GM23248 (cell line): ENCODE measurements at regions not wholly inside any gene's neighbourhood (a gene's known extent, or its start where the extent isn't known, plus 50 kb on each side); places are given as distances from the start of the nearest gene placed in this dataset.

ENCODE experiments used
- DNase-seq: peaks from one replicate; pipeline ENCODE4 v3.0.0-alpha.2; 2015
- H2AFZ ChIP-seq: fragments of 200-600 bp; sonication (generic); 2 replicates; pipeline ENCODE4 v1.6.1; 2016; ENCODE audit warnings: antibody characterized with exemption
- H3F3A ChIP-seq: fragments of 200-600 bp; sonication (generic); 2 replicates; pipeline ENCODE4 v1.6.1; 2016; ENCODE audit warnings: mild to moderate bottlenecking, antibody characterized with exemption, mixed run types; ENCODE audit not compliant: insufficient read depth
- H3K27ac ChIP-seq: fragments of 200-600 bp; sonication (generic); 2 replicates; pipeline ENCODE4 v1.5.1; 2016; ENCODE audit warnings: mild to moderate bottlenecking
- H3K27me3 ChIP-seq: fragments of 200-600 bp; sonication (generic); replicated peaks from 2 replicates; pipeline ENCODE4 v1.6.1; 2016; ENCODE audit warnings: mild to moderate bottlenecking; ENCODE audit not compliant: insufficient read depth
- H3K36me3 ChIP-seq: fragments of 200-600 bp; sonication (generic); 2 replicates; pipeline ENCODE4 v1.6.1; 2016; ENCODE audit warnings: low read depth, mild to moderate bottlenecking
- H3K4me1 ChIP-seq: fragments of 200-600 bp; sonication (generic); 2 replicates; pipeline ENCODE4 v1.6.1; 2016; ENCODE audit warnings: mild to moderate bottlenecking; ENCODE audit not compliant: insufficient read depth
- H3K4me2 ChIP-seq: fragments of 200-600 bp; sonication (generic); one replicate; pipeline ENCODE4 v1.6.1; 2016; ENCODE audit warnings: mild to moderate bottlenecking; ENCODE audit not compliant: unreplicated experiment
- H3K4me3 ChIP-seq: fragments of 200-600 bp; sonication (generic); 2 replicates; pipeline ENCODE4 v1.5.1; 2016; ENCODE audit warnings: mild to moderate bottlenecking
- H3K79me2 ChIP-seq: fragments of 200-600 bp; sonication (generic); 2 replicates; pipeline ENCODE4 v1.6.1; 2016; ENCODE audit warnings: mild to moderate bottlenecking; ENCODE audit not compliant: insufficient read depth
- H3K9ac ChIP-seq: fragments of 200-600 bp; sonication (generic); 2 replicates; pipeline ENCODE4 v1.6.1; 2016; ENCODE audit warnings: mild to moderate bottlenecking
- H3K9me2 ChIP-seq: fragments of 200-600 bp; sonication (generic); 2 replicates; pipeline ENCODE4 v1.6.1; 2016; ENCODE audit warnings: mixed run types, mild to moderate bottlenecking, moderate library complexity; ENCODE audit not compliant: insufficient read depth
- H3K9me3 ChIP-seq: fragments of 200-600 bp; sonication (generic); one replicate; pipeline ENCODE4 v1.6.1; 2017; ENCODE audit warnings: low read depth
- H4K20me1 ChIP-seq: fragments of 200-600 bp; sonication (generic); 2 replicates; pipeline ENCODE4 v1.6.0; 2016; ENCODE audit not compliant: insufficient read depth
- EZH2 ChIP-seq: fragments of 200-600 bp; sonication (generic); IDR thresholded peaks from 2 replicates; pipeline ENCODE4 v1.6.1; 2018; ENCODE audit warnings: antibody characterized with exemption, mild to moderate bottlenecking; ENCODE audit not compliant: insufficient read depth, poor library complexity, severe bottlenecking
- EZH2phosphoT487 ChIP-seq: fragments of 200-600 bp; sonication (generic); IDR thresholded peaks from 2 replicates; pipeline ENCODE4 v1.6.1; 2018; ENCODE audit warnings: antibody characterized with exemption, moderate library complexity, mild to moderate bottlenecking, low read depth; ENCODE audit not compliant: insufficient read depth
- whole genome bisulfite sequencing, 2 experiments: methylation state at CpG; one replicate each; pipeline ENCODE4 v1.1.6; 2015 to 2017; ENCODE audit warnings: low lambda C conversion rate in 2 of 2, low coverage in 1 of 2; ENCODE audit errors: missing lambda C conversion rate in 2 of 2; 5-methylcytosine and 5-hydroxymethylcytosine counted together
- in situ Hi-C: fragments of 300-500 bp; cut with MboI; formaldehyde crosslinking; loops from 2 replicates; pipeline ENCODE4 v1.15.0; 2020

GRCh38 chr3:159657176-159657575, 331.5 kb upstream of the IL12A start:
- TF ChIP-seq EZH2 (no peak), EZH2phosphoT487 (no peak)
- 74 to 78% methylated on average over 3 of the region's 3 CpGs for WGBS, 2 experiments
- no peaks in the 10 kb centered on the region for H3K9me2 ChIP-seq
- H3K36me3 ChIP-seq, result no peaks in the 10 kb centered on the region
- in situ Hi-C loops, result no loop called here
- H4K20me1 ChIP-seq, result no peaks in the 10 kb centered on the region; the same call in 1 of the 2 replicates
- no peak overlapping the region for H3K9ac ChIP-seq
- no peak overlapping the region for H3K4me2 ChIP-seq
- no peak for DNase-seq
- no peak overlapping the region for H3K4me3 ChIP-seq
- H3K4me1 ChIP-seq, result no peaks in the 10 kb centered on the region
- no peaks in the 10 kb centered on the region for H3K79me2 ChIP-seq
- no peak overlapping the region for H2AFZ ChIP-seq
- H3K27me3 ChIP-seq, result no peaks in the 10 kb centered on the region; the same call in 1 of the 2 replicates
- no peaks in the 10 kb centered on the region for H3K9me3 ChIP-seq
- no peaks in the 10 kb centered on the region for H3F3A ChIP-seq
- no peak overlapping the region for H3K27ac ChIP-seq

- no peak for TF ChIP-seq EZH2phosphoT487
- no peak for TF ChIP-seq EZH2
- Histone ChIP-seq H3K79me2 (no peaks in the 10 kb centered on the region), H3K36me3 (no peaks in the 10 kb centered on the region), H2AFZ (no peak overlapping the region), H3K4me2 (no peak overlapping the region), H3K27me3 (no peaks in the 10 kb centered on the region; the same call in 1 of the 2 replicates), H3K4me3 (no peak overlapping the region), H4K20me1 (no peaks in the 10 kb centered on the region; the same call in 1 of the 2 replicates), H3K9me2 (no peaks in the 10 kb centered on the region), H3F3A (no peaks in the 10 kb centered on the region), H3K4me1 (no peaks in the 10 kb centered on the region), H3K9ac (no peak overlapping the region), H3K9me3 (no peaks in the 10 kb centered on the region), H3K27ac (no peak overlapping the region)
- in situ Hi-C loops, result no loop called here
- WGBS, 2 experiments, result 75 to 82% methylated on average over 6 of the region's 6 CpGs
- no peak for DNase-seq
These were observed 331.0 kb upstream of the IL12A start for GRCh38 chr3:159657629-159658028.

- H3K9ac ChIP-seq, result no peak overlapping the region
- H3K36me3 ChIP-seq, result no peaks in the 10 kb centered on the region
- H2AFZ ChIP-seq, result no peak overlapping the region
- no peaks in the 10 kb centered on the region for H3K4me1 ChIP-seq
- H3K4me2 ChIP-seq, result no peak overlapping the region
- 79 to 81% methylated on average over 3 of the region's 3 CpGs for WGBS, 2 experiments
- no peaks in the 10 kb centered on the region for H3K9me2 ChIP-seq
- TF ChIP-seq EZH2phosphoT487 (no peak), EZH2 (no peak)
- in situ Hi-C loops, result no loop called here
- no peaks in the 10 kb centered on the region; the same call in 1 of the 2 replicates for H4K20me1 ChIP-seq
- H3K9me3 ChIP-seq, result no peaks in the 10 kb centered on the region
- no peaks in the 10 kb centered on the region; the same call in 1 of the 2 replicates for H3K27me3 ChIP-seq
- no peaks in the 10 kb centered on the region for H3F3A ChIP-seq
- no peak overlapping the region for H3K4me3 ChIP-seq
- no peaks in the 10 kb centered on the region for H3K79me2 ChIP-seq
- H3K27ac ChIP-seq, result no peak overlapping the region
- DNase-seq, result no peak
These were observed 328.3 kb upstream of the IL12A start for GRCh38 chr3:159660326-159660725.

DNA sequence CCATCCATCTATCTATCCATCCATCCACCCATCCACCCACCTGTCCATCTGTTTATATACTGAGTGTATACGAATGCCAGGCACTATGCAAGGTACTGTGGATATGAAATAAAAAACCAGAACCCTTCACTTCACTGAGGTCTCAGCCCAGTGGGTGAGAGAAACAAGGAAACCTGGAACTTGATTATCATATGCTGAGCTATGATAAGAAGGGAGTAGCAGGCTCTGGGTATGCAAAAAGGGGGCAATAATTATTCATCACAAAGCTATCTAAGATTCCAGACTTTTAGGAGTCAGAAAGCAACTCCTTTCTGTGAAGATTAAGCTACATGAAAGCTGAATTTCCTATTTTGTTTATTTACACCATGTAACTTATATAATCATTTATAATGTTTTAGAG, 327.7 kb upstream of the IL12A start:
- H3K4me3 ChIP-seq, result no peak overlapping the region
- no peaks in the 10 kb centered on the region for H3K4me1 ChIP-seq
- H3K4me2 ChIP-seq, result no peak overlapping the region
- 52 to 79% methylated on average over 1 of the region's 1 CpG for WGBS, 2 experiments
- DNase-seq, result no peak
- in situ Hi-C loops, result no loop called here
- no peak overlapping the region for H3K27ac ChIP-seq
- H3F3A ChIP-seq, result no peaks in the 10 kb centered on the region
- H2AFZ ChIP-seq, result no peak overlapping the region
- TF ChIP-seq EZH2 (no peak), EZH2phosphoT487 (no peak)
- H3K9me3 ChIP-seq, result no peaks in the 10 kb centered on the region
- no peaks in the 10 kb centered on the region; the same call in 1 of the 2 replicates for H3K27me3 ChIP-seq
- no peaks in the 10 kb centered on the region; the same call in 1 of the 2 replicates for H4K20me1 ChIP-seq
- no peaks in the 10 kb centered on the region for H3K36me3 ChIP-seq
- no peaks in the 10 kb centered on the region for H3K9me2 ChIP-seq
- no peaks in the 10 kb centered on the region for H3K79me2 ChIP-seq
- no peak overlapping the region for H3K9ac ChIP-seq

- no peak for DNase-seq
- H3F3A ChIP-seq, result no peaks in the 10 kb centered on the region
- H3K9ac ChIP-seq, result no peak overlapping the region
- H3K4me3 ChIP-seq, result no peak overlapping the region
- no peaks in the 10 kb centered on the region for H3K79me2 ChIP-seq
- in situ Hi-C loops, result no loop called here
- H3K36me3 ChIP-seq, result no peaks in the 10 kb centered on the region
- H2AFZ ChIP-seq, result no peak overlapping the region
- H3K4me1 ChIP-seq, result no peaks in the 10 kb centered on the region
- no peak overlapping the region for H3K27ac ChIP-seq
- H4K20me1 ChIP-seq, result no peaks in the 10 kb centered on the region
- H3K9me3 ChIP-seq, result no peaks in the 10 kb centered on the region
- no peaks in the 10 kb centered on the region for H3K9me2 ChIP-seq
- no peak for TF ChIP-seq EZH2phosphoT487
- no peak for TF ChIP-seq EZH2
- H3K27me3 ChIP-seq, result no peaks in the 10 kb centered on the region; the same call in 1 of the 2 replicates
- no peak overlapping the region for H3K4me2 ChIP-seq
These were observed 326.1 kb upstream of the IL12A start for GRCh38 chr3:159662549-159662948.
